Epithelial cell of proximal tubule (primary cell): ENCODE measurements at regions not wholly inside any gene's neighbourhood (a gene's known extent, or its start where the extent isn't known, plus 50 kb on each side); places are given as distances from the start of the nearest gene placed in this dataset.

Source experiments
- DNase-seq: peaks from one replicate; pipeline ENCODE4 v3.0.0-alpha.2; 2011; ENCODE audit warnings: low read depth
- H3K4me3 ChIP-seq: 2 replicates; pipeline ENCODE4 v1.5.1; 2011; ENCODE audit warnings: low read depth, mild to moderate bottlenecking, low read length
- TF ChIP-seq, protein P1 (sequence below): conservative IDR thresholded peaks from 2 replicates; pipeline ENCODE4 v1.5.1; 2012; ENCODE audit warnings: low read depth, mild to moderate bottlenecking, low read length

- H3K4me3 ChIP-seq = no peak overlapping the region
- DNase-seq = no peak
- TF ChIP-seq, protein P1, sequence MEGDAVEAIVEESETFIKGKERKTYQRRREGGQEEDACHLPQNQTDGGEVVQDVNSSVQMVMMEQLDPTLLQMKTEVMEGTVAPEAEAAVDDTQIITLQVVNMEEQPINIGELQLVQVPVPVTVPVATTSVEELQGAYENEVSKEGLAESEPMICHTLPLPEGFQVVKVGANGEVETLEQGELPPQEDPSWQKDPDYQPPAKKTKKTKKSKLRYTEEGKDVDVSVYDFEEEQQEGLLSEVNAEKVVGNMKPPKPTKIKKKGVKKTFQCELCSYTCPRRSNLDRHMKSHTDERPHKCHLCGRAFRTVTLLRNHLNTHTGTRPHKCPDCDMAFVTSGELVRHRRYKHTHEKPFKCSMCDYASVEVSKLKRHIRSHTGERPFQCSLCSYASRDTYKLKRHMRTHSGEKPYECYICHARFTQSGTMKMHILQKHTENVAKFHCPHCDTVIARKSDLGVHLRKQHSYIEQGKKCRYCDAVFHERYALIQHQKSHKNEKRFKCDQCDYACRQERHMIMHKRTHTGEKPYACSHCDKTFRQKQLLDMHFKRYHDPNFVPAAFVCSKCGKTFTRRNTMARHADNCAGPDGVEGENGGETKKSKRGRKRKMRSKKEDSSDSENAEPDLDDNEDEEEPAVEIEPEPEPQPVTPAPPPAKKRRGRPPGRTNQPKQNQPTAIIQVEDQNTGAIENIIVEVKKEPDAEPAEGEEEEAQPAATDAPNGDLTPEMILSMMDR = no peak
These were observed 185.8 kb downstream of the TTLL2 start for GRCh38 chr6:167510648-167511047.

- TF ChIP-seq, protein P1 = no peak
- no peak for DNase-seq
- no peak overlapping the region for H3K4me3 ChIP-seq
These were observed 187.9 kb downstream of the TTLL2 start for GRCh38 chr6:167512696-167513375.

DNA sequence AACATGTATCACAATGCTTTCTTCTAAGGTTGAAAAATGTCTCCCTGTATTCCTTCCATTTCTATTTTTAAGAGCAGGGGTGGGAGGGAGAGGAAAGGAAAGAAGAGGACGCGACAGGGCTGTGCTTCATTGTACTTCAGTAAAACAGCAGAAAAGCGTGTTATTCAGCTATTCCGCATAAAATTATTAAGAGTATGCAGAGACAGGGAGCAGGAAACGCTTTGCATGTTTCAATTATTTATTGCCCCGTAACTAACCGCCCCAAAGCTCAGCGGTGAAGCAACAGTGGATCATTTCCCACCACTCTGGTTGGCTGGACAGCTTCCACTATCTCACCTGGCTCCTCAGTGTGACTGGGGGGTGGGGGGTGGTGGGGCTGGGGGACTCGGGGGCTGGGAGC, 188.9 kb downstream of the TTLL2 start:
- TF ChIP-seq, protein P1 = no peak
- H3K4me3 ChIP-seq = no peak overlapping the region
- no peak for DNase-seq

DNA sequence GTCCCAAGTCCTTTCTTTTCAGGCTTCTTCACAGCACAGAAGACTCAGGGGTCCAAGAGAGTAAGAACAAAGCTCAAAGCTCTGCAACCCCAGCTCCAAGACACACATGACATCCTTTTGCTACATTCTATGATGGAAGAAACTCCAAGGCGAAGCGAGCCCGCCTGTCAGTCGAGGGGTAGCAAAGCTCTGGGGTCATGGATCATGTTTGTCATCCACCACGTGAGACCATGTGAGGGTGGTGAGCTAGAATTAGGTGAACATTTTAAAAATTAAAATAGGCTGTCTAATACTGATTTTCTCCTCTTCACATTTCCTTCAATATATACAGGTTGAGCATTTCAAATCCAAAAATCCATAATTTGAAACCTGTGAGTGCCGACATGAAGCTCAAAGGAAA, 189.6 kb downstream of the TTLL2 start:
- no peak overlapping the region for H3K4me3 ChIP-seq
- DNase-seq = no peak
- TF ChIP-seq, protein P1 = no peak

GRCh38 chr6:167515873-167516507, 191.1 kb downstream of the TTLL2 start:
- H3K4me3 ChIP-seq = no peak overlapping the region
- no peak for DNase-seq
- TF ChIP-seq, protein P1 = no peak

GRCh38 chr6:167517254-167517916, 192.5 kb downstream of the TTLL2 start:
- no peak overlapping the region for H3K4me3 ChIP-seq
- TF ChIP-seq, protein P1 = no peak
- no peak for DNase-seq

GRCh38 chr6:167523426-167523825, 198.5 kb downstream of the TTLL2 start:
- TF ChIP-seq, protein P1 = no peak
- DNase-seq = no peak
- H3K4me3 ChIP-seq = no peak overlapping the region
